NOMO-1 treated with dmso at 0.1 percent for 144 hours (cell line): ENCODE measurements at regions not wholly inside any gene's neighbourhood (a gene's known extent, or its start where the extent isn't known, plus 50 kb on each side); places are given as distances from the start of the nearest gene placed in this dataset.

Source experiments
- DNase-seq: peaks from one replicate; lab custom pipeline; 2025; ENCODE audit not compliant: unreplicated experiment; lab: John Stamatoyannopoulos, UW

DNA sequence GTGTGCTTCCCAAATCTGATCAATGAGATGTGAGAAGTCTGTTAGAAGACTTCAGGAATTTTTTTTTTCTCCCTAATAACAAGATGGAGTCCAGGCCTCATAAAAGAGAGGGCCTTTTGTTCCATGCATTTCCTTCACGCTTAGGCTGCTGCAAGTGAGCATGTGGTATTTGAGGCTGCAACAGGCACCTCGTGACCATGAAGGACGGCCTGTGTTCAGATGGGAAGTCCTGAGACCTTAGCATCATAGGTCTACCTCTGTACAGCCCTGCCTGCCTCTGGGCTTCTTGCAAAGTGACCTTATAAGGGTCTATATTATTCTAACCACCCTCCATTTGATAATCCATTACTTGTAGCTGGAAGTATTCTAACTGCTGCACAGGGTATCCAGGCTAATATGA is 86.6 kb downstream of the BOD1 start:
- no peak for DNase-seq

DNA sequence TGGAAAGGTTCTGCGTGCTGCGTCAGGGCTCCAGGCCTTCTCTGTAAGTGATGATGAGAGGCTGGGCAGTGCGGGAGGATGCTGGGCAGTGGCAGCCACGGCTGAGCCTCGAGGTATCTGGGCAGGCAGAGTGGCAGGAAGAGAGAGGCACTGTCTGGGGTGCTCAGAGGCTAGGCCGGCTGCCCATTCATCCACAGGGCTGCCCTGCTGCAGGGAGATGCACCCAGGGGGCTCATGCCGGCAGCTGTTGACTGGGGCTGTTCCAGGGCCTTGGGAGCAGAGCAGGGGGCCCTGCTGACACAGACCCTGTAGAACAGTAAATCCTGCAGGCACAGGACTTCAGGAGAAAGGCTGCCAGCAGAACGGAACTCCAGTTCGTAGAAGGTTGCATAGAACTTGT is 88.8 kb downstream of the BOD1 start:
- no peak for DNase-seq

DNA sequence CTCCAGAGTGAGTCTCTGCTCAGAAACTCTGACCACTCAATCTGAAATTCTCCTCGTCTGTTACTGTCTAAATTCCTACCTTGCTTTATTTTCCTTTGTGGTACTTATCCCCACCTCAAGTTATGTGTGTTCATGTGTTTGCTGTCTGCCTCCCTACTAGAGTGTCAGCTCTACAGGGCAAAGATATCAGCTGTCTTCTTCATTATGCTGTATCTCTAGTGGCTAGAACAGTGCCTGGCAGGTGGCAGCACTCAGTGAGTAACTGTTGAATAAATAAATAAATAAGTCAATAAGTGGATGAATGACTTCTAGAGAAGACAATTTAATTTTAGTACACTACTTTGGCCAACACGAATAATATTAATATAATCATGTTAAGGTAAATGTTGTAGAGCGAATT is 92.3 kb downstream of the BOD1 start:
- no peak for DNase-seq

DNA sequence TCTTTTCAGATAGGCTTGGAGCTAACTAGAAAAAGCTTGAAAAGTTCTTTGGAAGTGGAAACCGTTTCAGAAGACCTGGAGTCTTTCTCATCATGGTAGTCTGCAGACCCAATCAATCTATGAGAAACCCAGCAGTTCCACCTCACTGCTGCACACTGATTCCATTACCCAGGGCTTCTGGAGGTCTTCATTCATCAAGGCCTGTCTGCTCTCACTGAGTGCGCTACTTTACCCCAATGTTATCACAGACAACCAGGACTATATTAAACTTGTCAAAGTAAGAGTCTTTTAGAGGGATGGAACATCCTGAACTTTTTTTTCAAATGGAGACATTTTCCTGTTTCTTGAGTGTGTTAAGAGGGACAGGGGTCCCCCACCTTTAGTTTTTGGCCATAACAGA is 93.1 kb downstream of the BOD1 start:
- DNase-seq: no peak

DNA sequence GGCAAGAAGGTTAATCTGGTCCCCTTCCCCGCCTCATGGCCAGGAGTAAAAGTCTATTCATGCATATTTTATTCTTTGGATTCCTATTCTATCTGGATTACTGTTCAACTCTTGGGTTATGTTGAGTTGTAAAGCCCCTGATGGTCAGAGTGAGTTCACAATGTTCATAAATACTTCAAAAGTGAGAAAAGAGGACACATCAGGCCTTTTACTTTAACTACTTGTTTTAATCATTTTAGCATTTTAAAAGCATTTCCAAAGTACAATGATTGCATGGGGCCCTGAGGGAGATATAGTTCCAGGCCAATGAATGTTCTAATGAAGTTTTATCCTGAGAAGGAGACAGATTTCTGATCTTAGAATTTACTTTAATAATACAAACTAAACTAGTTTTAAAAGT is 93.9 kb downstream of the BOD1 start:
- DNase-seq: no peak

DNA sequence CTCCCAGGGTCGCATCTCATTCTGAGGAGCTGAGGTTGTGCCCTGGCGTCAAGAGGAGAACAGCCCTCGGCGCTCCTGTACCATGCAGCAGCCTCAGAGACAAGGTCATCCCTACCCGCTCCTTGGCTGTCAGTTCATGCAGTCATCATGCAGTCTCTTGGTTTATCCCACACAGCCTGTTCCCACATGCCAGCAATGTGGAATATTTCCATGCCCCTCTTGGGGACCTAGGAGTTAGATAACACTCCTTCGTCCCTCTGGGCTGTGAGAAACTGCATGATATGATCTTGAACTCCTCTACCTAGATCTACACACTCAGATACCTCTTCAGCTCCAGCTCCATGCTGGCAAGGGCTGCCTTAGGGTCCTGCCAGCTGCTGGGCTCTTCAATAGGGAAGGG is 97.6 kb downstream of the BOD1 start:
- DNase-seq: no peak

DNA sequence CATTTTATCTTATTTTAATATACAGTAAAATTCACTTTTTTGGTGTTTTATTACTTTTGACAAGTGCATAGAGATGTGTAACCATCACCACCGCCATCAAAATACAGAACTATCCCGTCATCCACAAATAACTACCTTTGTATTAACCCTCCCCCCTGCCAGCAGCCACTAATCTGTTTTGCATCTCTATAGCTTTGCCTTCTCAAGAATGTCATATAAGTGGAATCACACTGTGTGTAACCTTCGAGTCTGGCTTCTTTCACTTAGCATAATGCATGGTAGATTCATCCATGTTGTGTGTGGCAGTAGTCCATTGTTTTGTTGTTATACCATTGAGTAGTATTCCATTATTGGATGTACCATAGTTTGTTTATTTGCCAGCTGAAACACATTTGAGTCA is 98.8 kb downstream of the BOD1 start:
- no peak for DNase-seq

DNA sequence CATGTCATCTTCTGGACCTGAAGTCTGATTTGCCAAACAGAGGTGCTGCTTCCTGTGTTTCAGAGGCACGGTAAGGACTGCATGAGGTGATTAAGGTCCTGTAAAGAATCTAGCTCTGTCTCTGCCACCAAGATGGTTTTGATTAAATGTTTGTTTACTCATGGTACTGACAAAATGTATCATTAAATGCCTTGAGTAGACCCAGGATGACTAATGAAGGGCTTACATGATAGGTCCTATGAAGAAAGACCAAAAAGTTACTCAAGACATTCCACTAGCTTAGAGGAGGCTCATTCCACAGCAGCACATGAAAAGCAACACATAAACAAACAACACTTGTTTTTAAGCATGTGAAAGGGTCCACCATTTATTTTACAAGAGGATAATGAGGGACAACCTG is 100.9 kb downstream of the BOD1 start:
- DNase-seq: no peak

DNA sequence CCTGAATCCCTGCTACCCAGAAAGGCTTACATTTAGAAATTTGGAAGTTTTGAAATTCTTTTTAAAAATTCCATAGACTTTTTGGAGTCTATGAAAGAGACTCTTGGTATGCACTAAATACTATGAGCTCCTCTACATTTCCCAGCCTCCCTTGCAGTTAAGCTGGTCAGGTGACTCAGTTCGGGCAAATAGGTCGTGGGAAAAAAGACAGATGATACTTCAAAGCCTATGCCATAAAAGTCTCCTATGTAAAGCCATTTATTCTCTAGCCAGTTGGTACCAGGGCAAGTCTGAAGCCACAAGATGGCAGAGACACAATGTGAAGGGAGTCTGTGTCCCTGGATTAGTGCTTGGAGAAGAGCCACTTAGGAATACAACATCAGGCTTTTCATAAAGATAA is 101.8 kb downstream of the BOD1 start:
- no peak for DNase-seq

DNA sequence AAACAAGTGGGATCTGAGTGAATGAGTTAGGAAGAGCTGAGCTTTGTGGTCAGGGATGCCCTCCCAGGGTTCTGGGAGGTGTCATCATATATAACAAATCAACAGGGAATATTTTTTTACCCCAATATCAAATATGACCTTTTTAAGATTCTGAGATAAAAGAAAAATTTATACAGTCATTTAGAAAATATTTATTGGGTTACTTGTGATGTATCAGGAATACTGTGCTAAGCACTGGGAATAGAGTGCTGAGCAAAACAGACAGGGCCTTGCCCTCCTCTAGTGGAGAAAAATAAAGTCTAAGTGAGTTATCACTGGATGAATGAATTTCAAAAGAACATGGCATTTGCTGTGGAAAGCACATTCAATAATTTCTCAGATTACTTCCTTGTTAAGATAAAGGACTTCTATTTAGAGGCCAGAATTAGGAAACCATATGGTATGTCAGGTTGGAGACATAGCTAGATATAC is 102.9 kb downstream of the BOD1 start:
- no peak for DNase-seq

DNA sequence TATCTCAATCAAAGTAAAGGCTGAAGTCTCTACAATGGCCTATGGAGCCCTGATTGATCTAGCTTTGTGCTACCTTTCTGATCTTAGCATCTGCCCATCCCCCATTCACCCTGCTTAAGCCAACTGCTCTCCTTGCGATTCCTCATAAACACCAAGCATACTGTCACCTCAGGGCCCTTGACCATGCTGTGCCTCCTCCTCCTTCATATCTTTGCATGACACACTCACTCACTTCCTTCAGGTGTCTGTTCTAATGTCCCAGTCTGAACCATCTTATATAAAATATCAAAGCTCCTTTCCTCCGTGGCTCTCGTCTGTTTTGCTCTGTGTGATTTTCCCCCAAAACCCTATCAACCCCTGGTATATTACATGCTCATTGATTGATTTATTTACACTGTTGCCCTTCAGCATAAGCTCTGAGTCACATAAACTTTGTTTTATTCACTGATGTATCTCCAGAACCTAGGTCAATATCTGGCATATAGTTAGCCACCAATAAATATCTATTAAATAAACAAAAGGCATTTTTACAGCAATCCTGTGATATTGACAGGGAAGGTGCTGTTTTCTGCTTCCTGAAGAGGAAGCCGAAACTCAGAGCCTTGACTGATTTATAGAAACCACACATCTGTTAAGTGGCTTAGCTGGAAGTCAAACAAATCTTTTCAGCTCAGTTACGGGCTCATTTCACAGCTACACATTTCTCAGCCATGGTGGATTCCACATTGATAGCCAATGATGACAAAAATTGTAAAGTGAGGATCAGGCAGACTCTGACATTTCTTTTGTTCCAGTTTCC is 103.6 kb downstream of the BOD1 start:
- no peak for DNase-seq

DNA sequence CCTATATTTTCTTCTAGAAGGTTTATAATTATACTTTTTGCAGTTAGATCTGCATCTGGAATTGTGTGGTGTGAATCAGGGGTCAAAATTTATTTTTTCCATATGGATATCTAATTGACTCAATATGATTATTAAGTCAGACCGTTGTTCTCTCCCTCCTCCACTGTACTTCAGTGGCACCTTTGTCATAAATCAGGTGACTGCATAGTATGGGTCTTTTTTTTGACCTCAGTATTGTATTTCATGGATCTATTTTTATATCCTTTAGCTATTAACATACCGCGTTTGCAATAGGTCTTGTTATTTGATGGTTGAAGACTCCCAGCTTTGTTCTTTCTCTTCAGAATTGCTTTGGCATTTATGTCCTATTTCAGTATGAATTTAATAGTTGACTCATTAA is 107.4 kb downstream of the BOD1 start:
- no peak for DNase-seq

DNA sequence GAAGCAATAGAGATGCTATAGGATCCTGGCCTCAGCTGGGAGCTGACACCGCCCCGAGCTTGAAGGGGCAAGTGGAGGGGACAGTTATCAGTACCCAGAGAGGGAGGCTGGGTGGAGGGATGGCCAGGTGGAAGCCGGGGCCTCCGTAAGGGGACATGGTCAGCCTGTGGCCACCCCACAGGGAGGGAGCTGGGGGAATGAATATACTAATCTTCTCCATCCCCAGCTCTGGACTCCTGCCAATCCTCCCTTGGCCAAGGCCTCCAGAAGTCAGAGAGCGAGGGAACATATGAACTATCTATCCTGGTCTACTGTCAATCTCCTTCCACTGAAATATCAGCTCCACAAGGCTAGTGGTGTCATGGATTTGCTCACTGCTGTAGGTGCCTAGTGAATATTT is 109.3 kb downstream of the BOD1 start:
- no peak for DNase-seq

DNA sequence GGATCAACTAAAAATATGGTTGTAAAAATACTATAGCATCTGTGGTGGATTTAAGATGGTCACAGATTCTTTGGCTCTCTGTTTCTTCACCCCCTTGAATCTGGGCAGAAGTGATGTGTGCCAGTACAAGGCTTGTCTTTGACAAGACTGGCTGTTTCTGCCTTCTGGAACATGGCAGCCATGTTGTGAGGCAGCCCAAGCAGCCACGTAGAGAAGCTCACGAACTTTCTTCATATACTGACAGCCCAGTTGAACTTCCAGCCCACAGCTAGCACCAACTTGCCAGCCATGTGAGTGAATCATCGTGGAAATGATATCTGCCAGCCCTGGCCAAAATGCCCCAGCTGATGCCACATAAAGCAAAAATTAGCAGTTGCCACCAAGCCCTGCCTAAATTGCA is 110.8 kb downstream of the BOD1 start:
- no peak for DNase-seq

DNA sequence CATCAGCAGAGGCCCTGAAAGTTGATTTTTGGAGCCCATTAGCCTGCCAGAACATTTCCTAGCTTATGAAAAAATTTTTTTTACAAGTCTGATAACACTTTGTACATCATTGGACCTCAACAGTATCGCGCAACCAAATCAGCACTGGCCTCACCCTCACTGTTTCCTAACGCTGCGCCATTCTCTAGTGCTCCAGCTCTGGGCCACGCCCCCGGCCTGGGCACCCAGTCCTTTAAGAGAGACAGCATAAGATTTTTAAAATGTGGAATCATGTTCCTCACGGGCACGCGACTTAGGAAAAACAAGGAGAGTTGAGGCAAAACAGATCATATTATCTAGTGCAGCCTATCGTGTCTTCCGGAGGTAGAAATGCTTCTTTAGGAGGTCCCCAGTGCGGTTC is 114.5 kb downstream of the BOD1 start:
- DNase-seq: no peak

DNA sequence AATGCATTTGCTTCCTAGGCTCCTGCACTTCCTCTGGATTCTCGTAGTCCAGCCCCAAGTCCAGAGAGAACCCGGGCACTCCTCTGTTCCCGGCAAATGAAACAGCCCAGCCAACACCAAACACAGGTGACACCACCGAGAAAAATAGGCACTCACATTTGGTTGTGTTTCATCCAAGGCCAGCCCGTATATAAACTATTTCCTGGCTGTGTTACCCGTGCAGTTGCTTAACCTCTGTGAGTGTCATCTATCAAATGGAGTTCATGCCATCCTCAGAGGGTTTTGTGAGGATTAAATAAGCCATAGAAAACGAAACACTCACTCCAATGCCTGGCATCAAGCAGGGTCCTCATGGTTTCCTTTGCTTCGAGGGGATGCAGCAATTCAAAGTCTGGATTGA is 115.2 kb downstream of the BOD1 start:
- no peak for DNase-seq

DNA sequence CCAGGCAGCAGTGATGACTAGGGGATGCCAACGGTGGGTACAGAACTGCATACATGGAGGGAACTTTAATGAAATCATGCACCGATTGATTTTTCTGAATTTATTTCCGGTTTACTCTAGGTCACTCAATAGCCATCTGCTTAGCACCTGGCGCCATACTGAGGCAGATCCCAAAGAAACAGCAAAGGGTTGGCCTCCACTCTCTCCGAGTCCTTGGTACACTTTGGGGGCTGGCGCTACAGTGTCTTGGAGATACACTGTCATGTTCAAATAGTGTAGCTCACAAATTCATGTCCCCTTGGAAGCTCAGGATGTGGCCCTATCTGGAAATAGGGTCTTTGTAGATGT is 116.3 kb downstream of the BOD1 start:
- DNase-seq: no peak

DNA sequence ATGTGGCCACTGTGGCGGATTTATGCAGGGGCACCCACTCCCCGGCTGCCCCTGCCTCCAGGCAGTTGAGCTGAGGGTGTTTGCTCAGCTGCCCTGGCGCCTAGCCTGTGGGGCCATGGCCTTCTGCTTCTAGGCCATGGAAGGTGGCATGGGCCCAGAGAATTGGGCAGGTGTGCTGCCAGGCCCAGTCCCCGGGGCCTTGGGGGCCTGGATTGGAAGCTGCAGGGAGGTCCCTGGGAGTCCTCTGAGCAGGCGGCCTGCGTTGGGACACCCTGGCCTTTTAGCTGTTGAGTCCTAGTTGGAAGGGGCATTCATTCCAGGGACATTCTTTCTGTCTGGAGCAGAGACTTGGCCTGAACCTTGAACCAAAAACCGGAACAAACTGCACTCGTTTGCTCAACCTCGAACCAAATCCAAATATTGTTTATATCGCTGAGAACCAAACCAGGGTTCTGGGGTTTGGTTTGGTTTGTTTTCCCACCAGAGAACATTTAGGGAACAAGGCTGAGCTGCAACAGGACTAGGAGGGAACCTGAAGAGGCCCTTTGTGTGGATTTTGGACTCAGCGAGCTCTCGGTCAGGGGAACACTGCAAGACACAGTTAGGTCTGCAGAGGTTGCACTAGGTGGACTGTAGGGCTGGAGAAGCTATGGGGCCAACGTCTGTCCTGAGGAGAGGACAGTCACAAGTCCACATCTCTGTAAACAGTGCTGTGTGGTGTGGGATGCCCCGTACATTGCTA is 116.8 kb downstream of the BOD1 start:
- no peak for DNase-seq

DNA sequence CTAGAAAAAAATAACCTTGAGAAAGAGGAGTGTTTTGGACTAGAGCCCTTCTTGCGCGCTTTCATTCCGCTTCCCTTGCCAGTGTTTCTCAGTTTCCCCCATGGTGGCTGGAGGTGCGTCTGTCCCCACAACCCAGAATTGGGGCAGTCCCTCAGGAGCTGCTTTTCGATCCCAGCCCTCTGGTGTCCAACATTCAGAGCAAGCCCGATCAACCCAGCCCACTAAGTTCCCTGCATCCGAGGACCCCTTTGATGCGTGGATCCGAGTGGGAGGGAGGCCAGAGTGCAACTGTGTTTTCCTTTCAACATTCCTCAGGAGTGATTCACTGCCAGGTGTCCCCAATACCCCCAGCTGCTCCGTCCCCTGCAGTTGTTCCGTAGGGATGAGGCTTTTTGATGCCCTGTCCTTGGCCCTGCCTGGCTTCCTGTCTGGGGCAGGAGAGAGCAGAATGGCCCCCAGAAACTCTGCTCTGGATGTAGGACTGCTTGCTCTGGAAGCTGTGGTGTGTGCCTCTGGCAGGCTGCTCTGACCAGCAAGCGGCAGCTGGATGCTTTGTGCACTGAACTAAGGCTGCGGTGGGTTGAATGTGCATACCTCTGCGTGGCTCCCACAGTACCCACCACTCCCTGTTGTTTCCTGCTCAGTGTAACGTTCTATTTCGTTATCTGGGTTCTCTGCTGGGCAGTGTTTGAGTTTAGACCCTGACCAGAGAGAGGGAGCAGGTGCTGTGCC is 117.5 kb downstream of the BOD1 start:
- DNase-seq: no peak

DNA sequence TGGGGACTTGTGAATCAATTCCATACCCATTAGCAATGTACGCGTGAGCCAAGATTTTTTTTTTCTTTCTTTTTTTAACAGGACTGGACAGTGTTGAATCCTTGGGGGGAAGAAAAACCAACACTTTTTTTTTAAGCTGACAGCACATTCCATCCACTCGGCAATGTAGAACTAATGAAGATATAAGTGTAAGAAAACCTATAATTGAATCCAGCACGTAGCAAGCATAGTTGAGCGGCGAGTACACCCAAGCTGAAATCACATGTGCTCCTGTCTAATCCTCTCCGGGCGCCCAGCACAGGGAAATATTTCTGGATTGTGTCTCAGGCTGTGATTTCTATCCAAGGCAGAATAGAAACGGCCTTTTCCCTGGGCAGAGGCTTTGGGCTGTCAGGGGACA is 118.2 kb downstream of the BOD1 start:
- no peak for DNase-seq

DNA sequence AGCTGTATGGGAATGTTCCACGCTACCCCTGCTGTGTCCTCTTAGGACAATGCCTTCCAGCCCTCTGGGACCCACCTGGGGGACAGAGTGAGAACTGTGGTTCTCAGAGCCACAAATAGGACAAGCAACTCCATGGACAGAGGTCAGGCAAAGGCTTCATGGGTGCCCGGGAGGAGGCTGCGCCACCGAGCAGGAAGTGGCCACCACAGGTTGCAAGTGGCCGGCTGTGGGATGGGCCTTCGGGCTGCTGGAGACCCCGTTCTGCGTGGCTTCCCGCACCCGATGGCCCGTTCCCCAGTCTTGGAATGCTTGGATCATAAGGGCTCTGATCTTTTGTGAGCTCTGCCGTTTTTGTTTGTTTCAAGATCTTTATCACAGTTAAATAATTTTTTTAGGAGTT is 118.8 kb downstream of the BOD1 start:
- DNase-seq: no peak

DNA sequence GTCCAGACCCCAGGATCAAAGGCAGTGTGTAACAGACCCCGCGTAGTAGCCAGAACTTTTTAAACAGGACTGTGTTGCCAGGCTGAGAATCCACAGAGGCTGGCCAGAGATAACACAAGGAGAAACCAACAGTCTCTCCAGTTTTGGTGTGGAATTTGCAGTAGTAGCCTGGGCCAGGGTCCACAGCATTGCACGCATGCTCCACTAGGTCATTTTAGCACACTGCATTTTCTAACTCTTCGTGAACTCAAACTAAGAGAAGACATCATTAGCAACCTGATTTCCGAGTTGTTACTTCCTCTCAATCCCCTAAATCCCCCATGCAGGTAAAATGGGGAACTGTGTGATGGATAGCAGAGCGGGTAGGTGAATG is 119.6 kb downstream of the BOD1 start:
- DNase-seq: no peak
